Peyer's patch (tissue), 4 donors: ENCODE measurements at regions not wholly inside any gene's neighbourhood (a gene's known extent, or its start where the extent isn't known, plus 50 kb on each side); places are given as distances from the start of the nearest gene placed in this dataset.

Source experiments
- DNase-seq, 3 donors: peaks; one replicate each; pipeline ENCODE4 v3.0.0-alpha.2; 2017 to 2019
- H3K27ac ChIP-seq, 4 donors: fragments of 200-600 bp; sonication (generic); one replicate each; pipeline ENCODE4 v1.5.1; 2016 to 2019
- H3K27me3 ChIP-seq, 2 donors: fragments of 200-600 bp; sonication (generic); one replicate each; pipeline ENCODE4 v1.5.1; 2019
- H3K36me3 ChIP-seq, 3 donors: fragments of 200-600 bp; sonication (generic); one replicate each; pipeline ENCODE4 v1.5.1; 2016 to 2019
- H3K4me1 ChIP-seq, 4 donors: fragments of 200-600 bp; sonication (generic); one replicate each; pipeline ENCODE4 v1.5.1; 2016 to 2019
- H3K4me3 ChIP-seq, 4 donors: fragments of 200-600 bp; sonication (generic); 1 replicate in 3 of 4; 2 replicates in 1 of 4; pipeline ENCODE4 v1.5.1; 2016 to 2019; ENCODE audit warnings: mild to moderate bottlenecking in 1 of 4
- H3K9me3 ChIP-seq, 4 donors: fragments of 200-600 bp; sonication (generic); one replicate each; pipeline ENCODE4 v1.5.1; 2016 to 2019; ENCODE audit warnings: mild to moderate bottlenecking in 1 of 4
- CTCF ChIP-seq, 6 experiments: fragments of 450-650 bp in 4 of 6; fragments of 200-600 bp in 2 of 6; sonication (generic) in 1 of 6; IDR thresholded peaks; one replicate each; pipeline ENCODE4 v1.5.1; 2017 to 2019; ENCODE audit warnings: antibody characterized with exemption in 6 of 6, mild to moderate bottlenecking in 3 of 6, moderate library complexity in 1 of 6
- POLR2A ChIP-seq, 2 donors: fragments of 450-650 bp; IDR thresholded peaks; one replicate each; pipeline ENCODE4 v1.5.1; 2017; ENCODE audit warnings: antibody characterized with exemption in 2 of 2, mild to moderate bottlenecking in 2 of 2, moderate library complexity in 2 of 2

- H3K9me3 ChIP-seq, result no peaks in the 10 kb centered on the region
- no peaks in the 10 kb centered on the region for H3K27me3 ChIP-seq
- no peaks in the 10 kb centered on the region for H3K36me3 ChIP-seq
- peaks cover 0 to 8% (median 0%) of the 10 kb centered on the region in 4 donors for H3K4me1 ChIP-seq
- no peak overlapping the region for H3K27ac ChIP-seq
- DNase-seq, result no peak
- H3K4me3 ChIP-seq, result no peak overlapping the region
- no peak for TF ChIP-seq POLR2A (IDR thresholded peaks at IDR 0.05)
- no peak for TF ChIP-seq CTCF (IDR thresholded peaks at IDR 0.05)
Measured at GRCh38 chr20:48194583-48194982, 409.3 kb upstream of the SULF2 start.

- H3K27ac ChIP-seq, result no peak overlapping the region
- no peaks in the 10 kb centered on the region for H3K36me3 ChIP-seq
- no peaks in the 10 kb centered on the region for H3K9me3 ChIP-seq
- DNase-seq, result no peak
- H3K4me1 ChIP-seq, result peaks cover 0 to 8% (median 0%) of the 10 kb centered on the region in 4 donors
- TF ChIP-seq POLR2A (IDR thresholded peaks at IDR 0.05), result no peak
- TF ChIP-seq CTCF (IDR thresholded peaks at IDR 0.05), result no peak
- no peaks in the 10 kb centered on the region for H3K27me3 ChIP-seq
- H3K4me3 ChIP-seq, result no peak overlapping the region
Measured at GRCh38 chr20:48193627-48194425, 408.5 kb upstream of the SULF2 start.

GRCh38 chr20:48192109-48192508 is 406.8 kb upstream of the SULF2 start:
- peak in 1 of 3 donors; percentile 60 for DNase-seq
- peaks cover 0 to 8% (median 0%) of the 10 kb centered on the region in 4 donors for H3K4me1 ChIP-seq

GRCh38 chr20:48191200-48191599 is 405.9 kb upstream of the SULF2 start:
- Histone ChIP-seq H3K27ac (peak overlapping the region in 1 of 4 donors; percentile 23), H3K4me1 (peaks cover 0 to 8% (median 0%) of the 10 kb centered on the region in 4 donors)

More at GRCh38 chr20:48192109-48192508, 406.8 kb upstream of the SULF2 start:
- TF ChIP-seq POLR2A (IDR thresholded peaks at IDR 0.05) (no peak), CTCF (IDR thresholded peaks at IDR 0.05) (no peak)
- no peaks in the 10 kb centered on the region for H3K9me3 ChIP-seq
- H3K36me3 ChIP-seq, result no peaks in the 10 kb centered on the region
- H3K27me3 ChIP-seq, result no peaks in the 10 kb centered on the region
- no peak overlapping the region for H3K27ac ChIP-seq
- no peak overlapping the region for H3K4me3 ChIP-seq

GRCh38 chr20:48190757-48191156 is 405.5 kb upstream of the SULF2 start:
- Histone ChIP-seq H3K36me3 (no peaks in the 10 kb centered on the region), H3K27ac (peak overlapping the region in 1 of 4 donors; percentile 23), H3K4me1 (peaks cover 0 to 8% (median 0%) of the 10 kb centered on the region in 4 donors), H3K9me3 (no peaks in the 10 kb centered on the region), H3K27me3 (no peaks in the 10 kb centered on the region), H3K4me3 (no peak overlapping the region)
- no peak for TF ChIP-seq CTCF (IDR thresholded peaks at IDR 0.05)
- TF ChIP-seq POLR2A (IDR thresholded peaks at IDR 0.05), result no peak
- peak in 1 of 3 donors; percentile 38 for DNase-seq

More at GRCh38 chr20:48191200-48191599, 405.9 kb upstream of the SULF2 start:
- peak in 1 of 3 donors; percentile 29 for DNase-seq
- Histone ChIP-seq H3K4me3 (no peak overlapping the region), H3K36me3 (no peaks in the 10 kb centered on the region), H3K9me3 (no peaks in the 10 kb centered on the region), H3K27me3 (no peaks in the 10 kb centered on the region)
- TF ChIP-seq POLR2A (IDR thresholded peaks at IDR 0.05), result no peak
- TF ChIP-seq CTCF (IDR thresholded peaks at IDR 0.05), result peak in 2 of 6 experiments; percentile 13 to 23
